ENCODE measurements at regions not wholly inside any gene's neighbourhood (a gene's known extent, or its start where the extent isn't known, plus 50 kb on each side); places are given as distances from the start of the nearest gene placed in this dataset.
A peak's percentile ranks its signal among the peaks of the same experiment; 100 is the strongest.
"Not testable (repeated sequence)": the region's sequence is repeated elsewhere in the genome, so short reads cannot be mapped to it uniquely, and the experiment has no call there.

DNA sequence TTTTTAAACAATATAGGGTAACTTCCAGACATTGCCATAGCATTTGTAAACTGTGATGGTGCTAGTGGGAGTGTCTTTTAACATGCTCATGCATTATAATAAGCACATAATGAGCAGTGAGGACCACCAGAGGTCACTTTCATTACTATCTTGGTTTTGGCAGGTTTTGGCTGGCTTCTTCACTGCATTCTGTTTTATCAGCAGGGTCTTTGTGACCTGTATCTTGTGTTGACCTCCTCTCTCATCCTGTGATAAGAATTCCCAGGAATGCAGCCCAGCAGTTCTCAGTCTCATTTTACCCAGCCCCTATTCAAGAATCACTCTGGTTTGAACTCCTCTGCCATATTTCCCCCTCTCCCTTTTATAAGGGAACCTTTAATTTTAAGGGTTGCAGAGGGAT lies 91.3 kb downstream of the ZNF467 start:
- no peak for DNase-seq (ENCODE audit: low read depth in 3 of 3)

- no peak for DNase-seq (ENCODE audit: low read depth in 3 of 3)
Observed at GRCh38 chr7:149681274-149681673, 92.1 kb downstream of the ZNF467 start.

GRCh38 chr7:149680331-149681025 lies 92.9 kb downstream of the ZNF467 start:
- DNase-seq (ENCODE audit: low read depth in 3 of 3) = no peak

GRCh38 chr7:149674728-149675385 lies 98.5 kb downstream of the ZNF467 start:
- not testable (repeated sequence) for DNase-seq (ENCODE audit: low read depth in 3 of 3)

DNA sequence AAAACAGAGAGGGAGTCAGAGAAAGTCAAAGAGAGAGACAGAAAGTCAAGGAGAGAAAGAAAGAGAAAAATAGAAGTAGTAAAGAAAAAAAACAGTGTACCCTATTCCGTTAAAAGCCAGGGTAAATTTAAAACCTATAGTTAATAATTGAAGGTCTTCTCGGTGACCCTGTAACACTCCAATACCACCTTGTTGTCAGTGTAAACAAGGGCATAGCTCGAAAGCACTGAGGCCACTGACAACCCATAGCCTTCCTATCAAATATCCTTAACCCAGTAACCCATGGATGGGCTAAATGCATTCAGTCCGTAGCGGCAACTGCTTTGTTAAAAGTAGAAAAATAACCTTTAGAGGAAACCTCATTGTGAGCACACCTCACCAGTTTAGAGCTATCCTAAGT lies 100.4 kb downstream of the ZNF467 start:
- no peak for DNase-seq (ENCODE audit: low read depth in 3 of 3)

GRCh38 chr7:149670288-149670687 lies 103.1 kb downstream of the ZNF467 start:
- DNase-seq (ENCODE audit: low read depth in 3 of 3) = no peak

GRCh38 chr7:149669121-149669818 lies 104.1 kb downstream of the ZNF467 start:
- no peak for DNase-seq (ENCODE audit: low read depth in 3 of 3)

GRCh38 chr7:149666360-149666945 lies 106.9 kb downstream of the ZNF467 start:
- no peak for DNase-seq (ENCODE audit: low read depth in 3 of 3)

GRCh38 chr7:149665618-149666017 lies 107.8 kb downstream of the ZNF467 start:
- not testable (repeated sequence) for DNase-seq (ENCODE audit: low read depth in 3 of 3)

DNA sequence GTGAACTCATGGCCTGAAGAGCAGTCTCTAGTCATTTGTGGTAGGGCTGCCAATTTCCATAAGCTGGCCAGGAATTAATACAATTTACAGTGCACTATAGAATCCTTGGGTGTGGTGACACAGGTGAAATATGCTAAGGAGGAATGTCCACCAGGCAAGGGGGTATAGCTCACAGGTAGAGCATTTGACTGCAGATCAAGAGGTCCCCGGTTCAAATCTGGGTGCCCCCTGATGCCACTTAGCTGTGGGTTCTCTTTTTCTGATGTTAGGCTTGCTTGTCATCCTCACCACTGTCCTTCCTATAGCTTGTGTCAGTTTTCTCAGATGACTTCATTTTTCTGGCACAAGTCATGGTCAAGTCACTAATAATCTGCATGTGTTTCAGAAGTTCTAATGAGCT lies 108.7 kb downstream of the ZNF467 start:
- no peak for DNase-seq (ENCODE audit: low read depth in 3 of 3)

DNA sequence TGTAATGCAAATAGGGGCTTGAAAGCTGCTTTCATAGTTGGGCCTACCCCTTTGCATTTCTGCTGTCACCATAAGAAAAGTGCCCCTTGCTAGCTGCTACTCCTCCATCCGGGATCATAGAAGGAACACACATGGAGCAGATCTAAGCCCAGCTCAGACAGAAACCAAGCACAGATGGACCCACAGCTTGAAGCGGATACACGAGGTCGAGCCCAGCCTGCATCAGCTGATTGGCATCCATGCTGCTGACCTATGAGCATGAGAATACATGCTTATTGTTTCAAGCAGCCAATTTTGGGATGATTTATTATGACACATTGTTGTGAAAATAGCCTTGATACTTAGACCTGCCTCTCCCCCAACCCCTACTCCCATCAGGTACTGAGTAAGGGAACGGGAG lies 109.2 kb downstream of the ZNF467 start:
- no peak for DNase-seq (ENCODE audit: low read depth in 3 of 3)

GRCh38 chr7:149662591-149663095 lies 110.7 kb downstream of the ZNF467 start:
- DNase-seq (ENCODE audit: low read depth in 3 of 3) = peak; percentile 32 to 64 (median 54)

DNA sequence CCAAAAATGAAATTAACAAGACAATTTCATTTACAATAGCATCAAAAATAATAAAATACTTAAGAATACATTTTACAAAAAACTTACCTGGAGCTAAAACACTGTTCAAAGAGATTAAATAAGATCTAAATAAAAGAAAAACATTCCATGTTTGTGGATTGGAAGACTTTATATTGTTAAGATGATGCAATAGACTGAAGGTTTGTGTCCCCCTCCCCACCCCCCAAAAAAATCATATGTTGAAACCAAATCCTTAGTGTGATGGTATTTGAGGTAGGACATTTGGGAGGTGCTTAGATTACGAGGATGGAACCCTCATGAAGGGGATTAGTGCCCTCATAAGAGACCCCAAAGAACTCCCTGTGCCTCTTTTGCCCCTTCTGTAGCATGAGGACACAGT lies 117.6 kb downstream of the ZNF467 start:
- DNase-seq (ENCODE audit: low read depth in 3 of 3) = no peak

DNA sequence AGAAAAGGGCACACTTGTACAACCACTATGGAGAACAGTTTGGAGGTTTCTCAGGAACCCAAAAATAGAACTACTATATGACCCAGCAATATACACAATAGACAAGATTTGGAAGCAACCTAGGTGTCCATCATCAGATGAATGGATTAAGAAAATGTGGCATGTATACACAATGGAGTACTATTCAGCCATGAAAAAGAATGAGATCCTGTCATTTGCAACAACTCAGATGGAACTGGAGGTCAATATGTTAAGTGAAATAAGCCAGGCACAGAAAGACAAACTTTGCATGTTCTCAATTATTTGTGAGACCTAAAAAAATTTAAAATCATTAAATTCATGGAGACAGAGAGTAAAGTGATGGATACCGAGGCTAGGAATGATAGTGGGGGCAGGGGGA lies 118.8 kb downstream of the ZNF467 start:
- no peak for DNase-seq (ENCODE audit: low read depth in 3 of 3)

DNA sequence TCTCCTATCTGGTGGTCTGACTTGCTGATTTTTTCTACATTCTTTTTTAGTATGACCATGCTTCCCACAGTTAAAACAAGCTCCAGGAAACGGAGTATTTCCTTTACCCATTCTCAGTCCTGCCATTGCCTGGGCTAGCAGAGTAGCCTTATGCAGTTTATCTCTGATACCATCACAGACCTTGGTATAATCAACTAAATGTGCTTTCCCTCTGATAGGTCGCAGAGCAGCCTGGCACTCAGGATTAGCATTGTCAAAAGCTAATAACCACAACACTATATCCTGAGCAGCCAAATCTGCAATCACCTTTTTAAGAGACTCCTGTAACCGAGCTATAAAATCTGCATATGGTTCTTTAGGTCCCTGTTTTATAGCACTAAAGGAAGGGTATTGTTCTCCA lies 123.2 kb downstream of the ZNF467 start:
- DNase-seq (ENCODE audit: low read depth in 3 of 3) = not testable (repeated sequence)

GRCh38 chr7:149644754-149645153 lies 128.6 kb downstream of the ZNF467 start:
- no peak for DNase-seq (ENCODE audit: low read depth in 3 of 3)

DNA sequence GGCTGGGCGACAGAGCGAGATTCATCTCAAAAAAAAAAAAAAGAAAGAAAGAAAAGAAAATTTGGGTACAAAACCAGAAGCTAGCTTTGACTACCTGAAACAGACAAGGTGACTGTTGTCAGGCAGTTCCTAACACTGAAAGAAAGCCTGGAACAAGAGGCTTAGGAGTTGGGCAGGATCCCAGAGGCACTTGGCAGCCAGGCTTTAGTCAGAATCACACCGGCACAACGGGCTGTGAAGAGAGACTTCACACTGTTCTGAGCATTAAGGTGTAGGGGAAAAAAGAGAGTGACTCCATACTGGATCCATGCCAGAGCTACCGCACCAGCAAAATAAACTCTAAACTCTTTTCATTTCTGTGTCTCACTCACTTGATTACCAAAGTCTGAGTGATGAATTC lies 130.8 kb downstream of the ZNF467 start:
- no peak for DNase-seq (ENCODE audit: low read depth in 3 of 3)

DNA sequence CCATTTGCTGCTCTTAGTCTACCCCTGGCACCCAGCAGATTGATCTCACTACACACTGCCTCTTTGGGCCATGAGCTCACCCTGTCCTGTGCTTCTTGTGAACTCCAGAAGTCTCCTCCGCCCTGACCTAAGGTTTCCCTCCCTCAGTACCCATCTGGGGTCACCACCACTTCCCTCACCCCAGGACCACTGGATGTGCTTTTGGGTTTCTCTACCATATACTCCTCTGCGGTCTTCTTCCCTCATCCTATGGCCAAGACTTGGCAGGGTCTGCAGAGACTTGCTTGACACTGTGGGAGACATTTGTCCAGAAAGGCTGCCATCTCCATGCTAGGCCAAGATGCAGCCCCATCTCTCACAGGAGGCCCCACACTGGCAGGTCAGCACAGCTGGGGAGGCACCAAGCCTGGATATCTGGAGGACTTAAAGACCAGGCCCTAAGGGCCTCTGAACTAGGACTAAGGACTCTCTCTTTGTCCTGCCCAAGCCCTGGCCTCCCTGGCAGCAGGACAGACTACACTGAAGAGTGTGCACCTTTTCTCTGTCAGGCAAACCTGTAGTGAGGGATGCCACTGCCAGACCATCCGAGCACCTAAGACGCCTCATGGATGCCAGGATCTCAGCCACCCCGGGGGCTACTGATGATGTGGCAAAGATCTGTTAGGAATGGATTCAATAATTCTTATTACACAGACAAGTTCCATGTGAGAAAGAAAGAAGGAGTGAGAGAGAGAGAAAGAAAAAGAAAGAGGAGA lies 134.6 kb downstream of the ZNF467 start:
- DNase-seq (ENCODE audit: low read depth in 3 of 3) = no peak

- DNase-seq (ENCODE audit: low read depth in 3 of 3) = no peak
Observed at GRCh38 chr7:149637911-149638565, 135.3 kb downstream of the ZNF467 start.

GRCh38 chr7:149635561-149636329 lies 137.6 kb downstream of the ZNF467 start:
- DNase-seq (ENCODE audit: low read depth in 3 of 3) = no peak
